ENCODE measurements at regions not wholly inside any gene's neighbourhood (a gene's known extent, or its start where the extent isn't known, plus 50 kb on each side); places are given as distances from the start of the nearest gene placed in this dataset.

- no peak for TF ChIP-seq CTCF (IDR thresholded peaks at IDR 0.05)
- no peak for TF ChIP-seq POLR2A (IDR thresholded peaks at IDR 0.05)
Measured at GRCh38 chr4:188812644-188813043, 673.4 kb downstream of the TRIML1 start.
